ENCODE measurements at regions not wholly inside any gene's neighbourhood (a gene's known extent, or its start where the extent isn't known, plus 50 kb on each side); places are given as distances from the start of the nearest gene placed in this dataset.

GRCh38 chr6:44559486-44560270 is 172.2 kb downstream of the CDC5L start:
- TF ChIP-seq, protein P1, sequence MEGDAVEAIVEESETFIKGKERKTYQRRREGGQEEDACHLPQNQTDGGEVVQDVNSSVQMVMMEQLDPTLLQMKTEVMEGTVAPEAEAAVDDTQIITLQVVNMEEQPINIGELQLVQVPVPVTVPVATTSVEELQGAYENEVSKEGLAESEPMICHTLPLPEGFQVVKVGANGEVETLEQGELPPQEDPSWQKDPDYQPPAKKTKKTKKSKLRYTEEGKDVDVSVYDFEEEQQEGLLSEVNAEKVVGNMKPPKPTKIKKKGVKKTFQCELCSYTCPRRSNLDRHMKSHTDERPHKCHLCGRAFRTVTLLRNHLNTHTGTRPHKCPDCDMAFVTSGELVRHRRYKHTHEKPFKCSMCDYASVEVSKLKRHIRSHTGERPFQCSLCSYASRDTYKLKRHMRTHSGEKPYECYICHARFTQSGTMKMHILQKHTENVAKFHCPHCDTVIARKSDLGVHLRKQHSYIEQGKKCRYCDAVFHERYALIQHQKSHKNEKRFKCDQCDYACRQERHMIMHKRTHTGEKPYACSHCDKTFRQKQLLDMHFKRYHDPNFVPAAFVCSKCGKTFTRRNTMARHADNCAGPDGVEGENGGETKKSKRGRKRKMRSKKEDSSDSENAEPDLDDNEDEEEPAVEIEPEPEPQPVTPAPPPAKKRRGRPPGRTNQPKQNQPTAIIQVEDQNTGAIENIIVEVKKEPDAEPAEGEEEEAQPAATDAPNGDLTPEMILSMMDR (IDR thresholded peaks at IDR 0.05) = no peak
- TF ChIP-seq POLR2AphosphoS5 (IDR thresholded peaks at IDR 0.05) = no peak
- no peak for TF ChIP-seq POLR2A (IDR thresholded peaks at IDR 0.05)

Data from suprapubic skin (tissue), 4 donors.